Smooth muscle cell (in vitro differentiated cells): ENCODE measurements at regions not wholly inside any gene's neighbourhood (a gene's known extent, or its start where the extent isn't known, plus 50 kb on each side); places are given as distances from the start of the nearest gene placed in this dataset.

ENCODE experiments used
- DNase-seq: peaks from one replicate; lab custom pipeline; 2025; ENCODE audit not compliant: unreplicated experiment; lab: John Stamatoyannopoulos, UW
- H2AFZ ChIP-seq: fragments of 200-600 bp; sonication (generic); 2 replicates; pipeline ENCODE4 v1.6.0; 2016; ENCODE audit warnings: antibody characterized with exemption, low read depth, mild to moderate bottlenecking
- H3F3A ChIP-seq: fragments of 200-600 bp; sonication (generic); 2 replicates; pipeline ENCODE4 v1.6.0; 2017; ENCODE audit warnings: antibody characterized with exemption, low read depth
- H3K27ac ChIP-seq: fragments of 200-600 bp; sonication (generic); 2 replicates; pipeline ENCODE4 v1.5.1; 2016; ENCODE audit warnings: low read depth, mild to moderate bottlenecking
- H3K27me3 ChIP-seq: fragments of 200-600 bp; sonication (generic); 2 replicates; pipeline ENCODE4 v1.6.1; 2016; ENCODE audit warnings: low read depth, mild to moderate bottlenecking
- H3K36me3 ChIP-seq: fragments of 200-600 bp; sonication (generic); 2 replicates; pipeline ENCODE4 v1.5.1; 2016; ENCODE audit warnings: low read depth
- H3K4me1 ChIP-seq: fragments of 200-600 bp; sonication (generic); 2 replicates; pipeline ENCODE4 v1.5.1; 2016; ENCODE audit warnings: low read depth
- H3K4me2 ChIP-seq: fragments of 200-600 bp; sonication (generic); 2 replicates; pipeline ENCODE4 v1.6.0; 2016; ENCODE audit warnings: mild to moderate bottlenecking
- H3K4me3 ChIP-seq: fragments of 200-600 bp; sonication (generic); 2 replicates; pipeline ENCODE4 v1.5.1; 2016; ENCODE audit warnings: mild to moderate bottlenecking
- H3K79me2 ChIP-seq: fragments of 200-600 bp; sonication (generic); 2 replicates; pipeline ENCODE4 v1.6.0; 2016; ENCODE audit warnings: low read depth, mild to moderate bottlenecking
- H3K9ac ChIP-seq: fragments of 200-600 bp; sonication (generic); 2 replicates; pipeline ENCODE4 v1.6.0; 2016; ENCODE audit warnings: low read depth
- H3K9me3 ChIP-seq: fragments of 200-600 bp; sonication (generic); replicated peaks from 2 replicates; pipeline ENCODE4 v1.5.1; 2016; ENCODE audit warnings: low read depth
- H4K20me1 ChIP-seq: fragments of 200-600 bp; sonication (generic); 2 replicates; pipeline ENCODE4 v1.6.0; 2016; ENCODE audit warnings: low read depth
- CTCF ChIP-seq: fragments of 200-600 bp; sonication (generic); IDR thresholded peaks from 2 replicates; pipeline ENCODE4 v1.5.1; 2017; ENCODE audit warnings: borderline replicate concordance, mild to moderate bottlenecking, antibody characterized with exemption; ENCODE audit not compliant: insufficient read depth, poor library complexity, severe bottlenecking
- WGBS: methylation state at CpG from one replicate; pipeline ENCODE4 v1.1.7; 2016; ENCODE audit warnings: low lambda C conversion rate; 5-methylcytosine and 5-hydroxymethylcytosine counted together

GRCh38 chr18:33916200-33916599 lies 308.5 kb downstream of the NOL4 start:
- no peak overlapping the region for H3K9ac ChIP-seq
- no peaks in the 10 kb centered on the region for H3K36me3 ChIP-seq
- H3K27ac ChIP-seq, result no peak overlapping the region
- no peaks in the 10 kb centered on the region for H4K20me1 ChIP-seq
- H3K4me3 ChIP-seq, result no peak overlapping the region
- H2AFZ ChIP-seq, result no peak overlapping the region
- DNase-seq, result no peak
- H3K9me3 ChIP-seq, result no peaks in the 10 kb centered on the region
- no peaks in the 10 kb centered on the region for H3K79me2 ChIP-seq
- no peak overlapping the region for H3K4me2 ChIP-seq
- H3K4me1 ChIP-seq, result no peaks in the 10 kb centered on the region
- 61% methylated on average over 4 of the region's 4 CpGs for WGBS
- H3K27me3 ChIP-seq, result peaks cover 4% of the 10 kb centered on the region
- no peaks in the 10 kb centered on the region for H3F3A ChIP-seq
- TF ChIP-seq CTCF, result no peak

GRCh38 chr18:33914399-33914798 lies 310.3 kb downstream of the NOL4 start:
- no peak for DNase-seq
- H3F3A ChIP-seq, result no peaks in the 10 kb centered on the region
- H3K27me3 ChIP-seq, result peaks cover 4% of the 10 kb centered on the region
- no peaks in the 10 kb centered on the region for H4K20me1 ChIP-seq
- H3K79me2 ChIP-seq, result no peaks in the 10 kb centered on the region
- no peaks in the 10 kb centered on the region for H3K4me1 ChIP-seq
- TF ChIP-seq CTCF, result no peak
- no peaks in the 10 kb centered on the region for H3K9me3 ChIP-seq
- no peak overlapping the region for H2AFZ ChIP-seq
- H3K4me2 ChIP-seq, result no peak overlapping the region
- no peak overlapping the region for H3K4me3 ChIP-seq
- H3K27ac ChIP-seq, result no peak overlapping the region
- no peak overlapping the region for H3K9ac ChIP-seq
- no peaks in the 10 kb centered on the region for H3K36me3 ChIP-seq

- Histone ChIP-seq H3K27ac (no peak overlapping the region), H3K4me2 (no peak overlapping the region), H2AFZ (no peak overlapping the region), H3F3A (no peaks in the 10 kb centered on the region), H3K9me3 (peaks cover 7% of the 10 kb centered on the region), H4K20me1 (no peaks in the 10 kb centered on the region), H3K4me3 (no peak overlapping the region), H3K36me3 (no peaks in the 10 kb centered on the region), H3K4me1 (no peaks in the 10 kb centered on the region), H3K9ac (no peak overlapping the region), H3K27me3 (no peaks in the 10 kb centered on the region), H3K79me2 (no peaks in the 10 kb centered on the region)
- 89% methylated on average over 4 of the region's 4 CpGs for WGBS
- TF ChIP-seq CTCF, result no peak
- no peak for DNase-seq
These were observed 318.7 kb downstream of the NOL4 start for GRCh38 chr18:33906046-33906445.

GRCh38 chr18:33901894-33902512 lies 322.7 kb downstream of the NOL4 start:
- TF ChIP-seq CTCF, result no peak
- no peak overlapping the region for H3K4me3 ChIP-seq
- no peak for DNase-seq
- no peaks in the 10 kb centered on the region for H3K36me3 ChIP-seq
- no peaks in the 10 kb centered on the region for H3F3A ChIP-seq
- H3K9ac ChIP-seq, result no peak overlapping the region
- no peak overlapping the region for H3K27ac ChIP-seq
- peaks cover 7% of the 10 kb centered on the region for H3K9me3 ChIP-seq
- H3K27me3 ChIP-seq, result no peaks in the 10 kb centered on the region
- H2AFZ ChIP-seq, result no peak overlapping the region
- H3K4me2 ChIP-seq, result no peak overlapping the region
- no peaks in the 10 kb centered on the region for H3K4me1 ChIP-seq
- 97% methylated on average over 1 of the region's 1 CpG for WGBS
- H4K20me1 ChIP-seq, result no peaks in the 10 kb centered on the region
- H3K79me2 ChIP-seq, result no peaks in the 10 kb centered on the region
